ENCODE measurements at regions not wholly inside any gene's neighbourhood (a gene's known extent, or its start where the extent isn't known, plus 50 kb on each side); places are given as distances from the start of the nearest gene placed in this dataset.

DNA sequence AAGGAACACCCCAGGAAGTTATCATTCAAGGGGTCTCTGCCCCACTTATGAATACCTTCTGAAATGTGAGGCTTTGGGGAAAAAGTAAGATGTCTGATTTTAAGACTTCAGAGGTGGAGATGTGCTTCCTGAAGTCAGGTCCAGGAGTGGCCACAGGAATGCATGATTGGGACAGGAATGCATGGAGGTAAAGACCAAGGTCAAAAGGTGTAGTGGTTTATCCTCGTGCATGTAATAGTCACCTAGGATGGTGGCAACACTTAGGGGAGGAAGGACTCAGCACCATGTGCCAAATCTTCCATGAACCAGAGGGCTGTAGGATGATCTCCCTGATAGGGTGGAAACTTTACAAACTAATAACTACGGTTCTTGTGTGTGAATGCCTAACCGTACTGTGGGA lies 217.3 kb downstream of the C12orf75 start:
- no peak for DNase-seq

- no peak for DNase-seq
Measured at GRCh38 chr12:105548626-105549025, 218.1 kb downstream of the C12orf75 start.

GRCh38 chr12:105552056-105552455 lies 221.6 kb downstream of the C12orf75 start:
- no peak for DNase-seq

DNA sequence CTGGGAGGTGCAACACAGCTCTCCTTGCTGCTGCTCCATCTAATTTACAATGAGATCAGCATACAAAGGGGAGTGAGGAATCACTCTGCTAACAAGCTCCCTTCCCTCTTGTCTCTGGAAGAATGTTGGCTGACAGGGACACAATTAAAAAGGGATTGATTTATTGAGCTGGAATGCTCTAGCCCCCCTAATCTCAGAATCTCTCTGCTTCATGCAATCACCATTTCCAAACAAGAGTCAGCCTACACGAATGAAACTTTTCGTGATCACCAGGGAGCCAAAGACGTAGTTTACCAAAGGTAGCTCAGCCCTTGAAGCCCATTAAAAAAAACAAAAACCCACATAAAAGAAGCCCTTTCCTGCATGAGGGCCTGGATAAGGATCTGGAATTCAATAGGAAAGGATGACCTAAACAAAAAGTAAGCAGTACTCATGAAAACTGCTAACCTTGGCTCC lies 223.8 kb downstream of the C12orf75 start:
- no peak for DNase-seq

DNA sequence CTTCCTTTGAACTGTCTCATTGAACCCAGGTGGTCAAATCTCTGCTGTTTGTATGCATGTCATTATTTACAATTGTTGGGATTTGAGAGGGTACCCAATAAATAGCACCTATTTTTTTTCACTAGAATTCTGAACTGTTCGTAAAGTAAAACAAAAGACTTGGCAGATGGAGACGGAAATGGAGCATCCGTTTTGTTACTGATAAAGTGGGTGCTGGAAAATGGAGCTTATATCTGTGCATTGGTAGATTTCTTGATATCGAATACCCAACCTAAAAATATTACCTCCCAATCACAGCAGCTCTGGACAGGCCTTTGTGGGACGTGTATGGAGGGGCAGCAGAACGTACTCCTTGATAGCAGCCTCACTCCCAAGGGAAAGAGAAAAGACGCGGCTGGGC lies 224.4 kb downstream of the C12orf75 start:
- DNase-seq, result no peak

DNA sequence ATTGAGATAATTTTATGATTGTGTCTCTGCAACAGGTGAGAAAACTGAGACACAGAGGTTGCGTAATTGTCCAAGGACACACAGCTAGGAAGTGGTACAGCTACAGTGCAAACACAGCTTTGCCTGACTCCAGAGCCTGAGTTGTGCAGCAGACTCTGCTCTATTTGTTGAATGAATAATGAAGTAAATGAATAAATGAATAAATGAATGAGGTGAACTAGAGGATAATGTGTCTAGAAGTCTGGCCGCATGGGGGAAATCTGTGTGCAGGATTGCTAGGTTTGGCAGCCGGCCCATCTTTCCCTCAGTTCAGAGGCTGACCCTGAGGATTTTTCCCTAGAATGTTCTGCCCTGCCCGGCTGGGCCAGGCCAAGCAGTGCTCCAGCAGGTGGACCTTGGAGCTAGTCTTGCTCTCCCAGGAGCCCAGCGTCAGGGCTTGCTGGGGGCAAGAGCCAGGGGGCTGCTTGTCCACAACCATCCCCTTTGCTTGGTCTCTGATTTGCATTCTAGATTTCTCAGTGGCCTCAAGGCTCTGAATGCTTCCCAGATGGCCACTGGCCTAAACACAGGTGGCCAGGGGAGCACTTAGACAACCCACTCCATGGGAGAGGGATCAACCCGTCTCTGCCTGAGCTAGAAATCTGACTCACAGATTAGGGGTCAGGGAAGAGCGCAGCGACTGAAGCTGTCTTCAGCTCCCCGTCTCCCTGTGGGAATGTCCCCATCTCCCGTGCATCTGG lies 225.2 kb downstream of the C12orf75 start:
- no peak for DNase-seq

- no peak for DNase-seq
Measured at GRCh38 chr12:105559310-105559709, 228.8 kb downstream of the C12orf75 start.

DNA sequence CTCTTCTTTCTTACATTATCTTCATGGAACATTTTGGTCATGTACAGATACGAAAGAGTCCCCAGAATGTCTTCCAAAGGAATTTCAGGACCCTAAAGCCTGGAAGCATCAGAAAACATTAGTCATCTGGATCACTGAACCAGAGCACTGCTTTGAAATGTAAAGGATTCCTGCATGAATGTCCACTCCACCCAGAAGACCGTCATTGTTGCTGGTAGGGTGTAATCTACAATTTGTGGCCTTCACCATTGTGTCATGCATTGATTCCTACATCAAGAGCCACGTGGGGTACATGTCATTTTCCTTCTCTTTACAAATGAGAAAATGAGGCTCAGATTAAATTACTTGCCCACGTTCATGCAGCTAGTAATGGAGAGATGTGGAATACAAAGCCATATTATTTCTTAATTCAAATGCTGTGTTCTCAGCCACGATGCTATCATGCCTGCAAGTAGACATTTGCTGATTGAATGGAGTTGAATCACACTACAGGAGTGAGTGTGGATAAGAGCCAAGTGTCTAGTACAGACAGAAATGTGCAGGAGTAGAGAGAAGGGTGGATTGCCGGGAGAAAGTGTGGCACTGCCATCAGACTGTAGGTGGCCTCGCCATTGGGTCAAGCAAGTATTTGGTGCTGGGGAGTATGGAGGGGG lies 231.2 kb downstream of the C12orf75 start:
- no peak for DNase-seq

DNA sequence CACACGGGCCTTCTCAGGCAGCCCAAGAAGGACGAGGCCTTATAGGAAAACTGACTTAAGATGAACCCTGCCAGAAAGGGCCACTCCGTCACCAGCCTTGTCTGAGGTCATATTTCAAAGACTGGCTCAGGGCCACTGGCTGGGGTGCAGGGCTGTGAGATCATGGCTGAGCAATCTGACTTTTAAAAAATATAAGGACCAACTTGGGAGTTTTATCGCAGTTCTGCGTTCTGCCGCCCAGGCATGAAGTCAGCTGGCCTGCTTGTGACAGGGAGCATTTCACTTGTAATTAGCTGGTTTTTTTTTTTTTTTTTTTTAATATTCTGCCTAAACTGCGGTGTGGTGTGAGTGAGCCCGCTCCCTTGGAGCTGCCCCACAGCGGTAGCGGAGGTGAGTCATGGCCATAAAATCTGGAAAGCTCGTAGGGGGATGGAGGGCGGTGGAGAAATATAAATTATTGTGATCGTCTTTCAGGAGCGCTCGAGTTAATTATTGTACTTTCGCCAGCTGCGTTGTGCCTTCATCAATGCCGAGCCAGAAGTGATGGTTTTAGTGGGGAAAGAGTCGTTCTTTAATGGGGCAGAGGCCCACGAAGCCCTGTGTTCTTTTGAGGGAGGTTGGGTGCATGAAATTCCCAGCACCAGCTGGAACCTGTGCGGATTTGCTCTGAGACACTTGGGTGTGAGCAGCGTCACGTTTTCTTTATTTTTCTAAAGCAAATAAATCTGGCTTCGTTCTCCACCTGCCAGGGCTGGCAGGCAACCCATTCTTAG lies 231.9 kb downstream of the C12orf75 start:
- no peak for DNase-seq

DNA sequence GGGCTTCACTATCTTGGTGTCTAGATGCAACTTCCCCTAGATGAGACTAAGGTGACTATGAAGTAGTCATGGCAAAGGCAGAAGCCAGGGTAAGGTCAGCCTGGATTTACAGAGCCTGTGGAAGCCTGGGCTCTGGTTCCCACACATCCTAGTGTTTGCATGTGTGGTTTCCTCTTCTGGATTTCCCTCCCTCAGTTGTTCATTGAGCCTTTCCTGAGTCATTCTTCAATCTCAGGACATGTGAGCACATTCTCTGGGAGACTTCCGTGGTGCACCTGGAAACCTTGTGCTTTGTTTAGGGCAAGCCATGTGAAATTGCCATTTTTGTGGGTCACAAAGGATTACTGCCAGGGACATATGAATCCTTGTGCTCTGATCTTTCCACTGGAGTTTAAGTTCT lies 236.6 kb downstream of the C12orf75 start:
- DNase-seq, result no peak

DNA sequence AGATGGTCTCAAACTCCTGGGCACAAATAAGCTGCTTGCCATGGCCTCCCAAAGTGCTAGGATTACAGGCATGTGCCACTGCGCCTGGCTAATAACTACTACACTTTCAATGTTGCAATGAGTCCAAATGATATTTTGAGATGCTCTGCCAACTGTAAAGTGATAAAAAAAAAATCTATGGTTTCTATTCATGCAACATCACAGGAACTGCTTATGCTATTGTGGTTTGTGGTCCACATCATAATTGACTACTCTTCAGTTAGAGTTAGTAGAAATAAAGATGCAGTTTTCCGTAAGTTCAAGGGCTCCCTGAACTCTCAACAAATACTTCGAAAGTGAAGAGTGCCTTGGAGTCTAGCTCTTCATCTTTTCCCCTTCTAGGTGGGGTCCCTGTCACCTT lies 239.4 kb downstream of the C12orf75 start:
- DNase-seq, result no peak

- DNase-seq, result no peak
Measured at GRCh38 chr12:105570944-105571343, 240.5 kb downstream of the C12orf75 start.

DNA sequence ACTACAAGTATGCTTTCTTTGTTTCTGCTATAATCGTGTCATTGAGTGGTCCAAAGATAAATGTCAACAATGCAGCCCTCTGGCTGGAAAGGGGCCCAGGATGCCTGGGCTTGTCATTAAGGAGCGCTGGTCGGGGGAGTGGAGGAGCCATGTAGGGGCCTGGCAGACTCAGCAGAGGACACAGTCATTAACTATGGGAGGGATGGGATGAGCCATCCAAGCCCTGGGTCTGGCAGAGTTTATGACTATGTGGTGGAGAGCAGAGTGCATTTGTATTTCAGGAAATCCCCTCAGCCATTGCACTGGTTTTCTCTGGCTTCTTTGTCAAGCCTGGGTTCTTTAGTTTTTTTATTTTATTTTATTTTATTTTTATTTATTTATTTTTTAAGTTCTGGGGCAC lies 243.1 kb downstream of the C12orf75 start:
- no peak for DNase-seq

- DNase-seq, result no peak
Measured at GRCh38 chr12:105574056-105574715, 243.7 kb downstream of the C12orf75 start.

GRCh38 chr12:105575235-105575634 lies 244.7 kb downstream of the C12orf75 start:
- no peak for DNase-seq

GRCh38 chr12:105576261-105576660 lies 245.8 kb downstream of the C12orf75 start:
- DNase-seq, result no peak

GRCh38 chr12:105580821-105581352 lies 250.4 kb downstream of the C12orf75 start:
- DNase-seq, result no peak

GRCh38 chr12:105581420-105581819 lies 250.9 kb downstream of the C12orf75 start:
- DNase-seq, result no peak

- no peak for DNase-seq
Measured at GRCh38 chr12:105585107-105585506, 254.6 kb downstream of the C12orf75 start.

GRCh38 chr12:105587237-105587636 lies 256.7 kb downstream of the C12orf75 start:
- no peak for DNase-seq

- no peak for DNase-seq
Measured at GRCh38 chr12:105588106-105588505, 257.6 kb downstream of the C12orf75 start.

GRCh38 chr12:105590571-105590970 lies 260.1 kb downstream of the C12orf75 start:
- no peak for DNase-seq

- no peak for DNase-seq
Measured at GRCh38 chr12:105595440-105595839, 264.9 kb downstream of the C12orf75 start.

Measured in hematopoietic multipotent progenitor cell treated with erythropoietin and hydrocortisone succinate and interleukin-3 and kit ligand, for 8 days (in vitro differentiated cells).